ENCODE measurements at regions not wholly inside any gene's neighbourhood (a gene's known extent, or its start where the extent isn't known, plus 50 kb on each side); places are given as distances from the start of the nearest gene placed in this dataset.

DNA sequence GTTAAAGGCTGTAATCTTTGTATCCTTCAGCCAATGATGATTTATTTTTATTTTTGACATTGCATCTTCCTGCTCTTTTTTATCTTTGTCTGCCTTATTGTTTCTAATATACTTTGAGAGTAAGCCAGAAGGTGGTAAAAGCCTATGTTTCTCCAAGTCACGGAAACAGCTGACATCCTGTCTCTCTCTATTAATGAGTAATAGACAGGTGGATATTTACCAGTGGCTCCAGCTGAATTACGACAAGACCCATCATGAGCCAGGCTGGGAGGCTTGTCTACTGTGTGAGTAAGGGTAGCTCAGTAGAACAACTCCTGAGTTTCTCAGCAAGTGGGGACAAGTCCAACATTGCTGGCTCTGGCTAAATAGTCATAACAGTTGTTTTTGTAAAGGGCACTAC, 166.6 kb downstream of the NDFIP2 start:
- Mint-ChIP-seq H3K9me3 (peaks cover 0 to 2% (median 0%) of the 10 kb centered on the region in 8 donors), H3K27me3 (peaks cover 2 to 9% of the 10 kb centered on the region in 2 donors), H3K36me3 (no peaks in the 10 kb centered on the region), H3K4me3 (no peak overlapping the region), H3K27ac (no peak overlapping the region), H3K4me1 (no peaks in the 10 kb centered on the region)
- ChIA-PET POLR2A (ENCODE audit: partially characterized antibody) (no interaction called here), CTCF (ENCODE audit: partially characterized antibody) (no interaction called here)
- no peak for DNase-seq
- Histone ChIP-seq H3K9me3 (ENCODE audit: control insufficient read depth in 1 of 2, low read length in 2 of 2) (no peaks in the 10 kb centered on the region), H3K36me3 (ENCODE audit: insufficient read depth, low read length) (no peaks in the 10 kb centered on the region), H3K4me1 (ENCODE audit: insufficient read depth, low read length) (no peaks in the 10 kb centered on the region), H3K27ac (ENCODE audit: low read depth, low read length) (no peak overlapping the region), H3K4me3 (ENCODE audit: low read length in 2 of 2) (no peak overlapping the region), H3K27me3 (ENCODE audit: insufficient read depth, low read length) (no peaks in the 10 kb centered on the region)
- intact Hi-C loops (cut with micrococcal nuclease): no loop called here

DNA sequence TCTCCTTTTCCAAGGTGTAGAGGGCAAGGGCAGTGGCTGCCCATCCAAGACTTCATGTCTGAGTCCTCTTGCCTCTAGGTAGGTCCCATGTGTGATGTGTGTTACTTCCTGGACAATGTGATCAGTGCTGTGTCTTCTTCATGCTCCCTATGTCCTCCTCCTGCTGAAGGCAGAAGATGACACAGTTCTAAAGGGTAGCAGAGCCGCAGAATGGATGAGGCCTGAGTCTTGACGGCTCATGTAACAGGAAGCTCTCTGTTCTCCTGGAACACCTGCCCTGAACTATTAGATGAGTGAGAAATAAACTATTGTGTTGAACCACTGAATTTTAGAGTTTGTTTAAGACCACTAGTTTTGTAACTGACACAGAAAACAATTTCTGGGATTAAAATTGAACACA, 165.9 kb downstream of the NDFIP2 start:
- H3K27ac ChIP-seq (ENCODE audit: low read depth, low read length): no peak overlapping the region
- intact Hi-C loops (cut with micrococcal nuclease): no loop called here
- Mint-ChIP-seq H3K36me3 (no peaks in the 10 kb centered on the region), H3K27me3 (peaks cover 2 to 9% of the 10 kb centered on the region in 2 donors), H3K9me3 (peaks cover 0 to 2% (median 0%) of the 10 kb centered on the region in 8 donors), H3K27ac (no peak overlapping the region), H3K4me3 (no peak overlapping the region), H3K4me1 (no peaks in the 10 kb centered on the region)
- DNase-seq: no peak
- ChIA-PET POLR2A (ENCODE audit: partially characterized antibody) (no interaction called here), CTCF (ENCODE audit: partially characterized antibody) (no interaction called here)
- H3K9me3 ChIP-seq (ENCODE audit: control insufficient read depth in 1 of 2, low read length in 2 of 2): no peaks in the 10 kb centered on the region
- H3K36me3 ChIP-seq (ENCODE audit: insufficient read depth, low read length): no peaks in the 10 kb centered on the region
- H3K4me3 ChIP-seq (ENCODE audit: low read length in 2 of 2): no peak overlapping the region
- H3K27me3 ChIP-seq (ENCODE audit: insufficient read depth, low read length): no peaks in the 10 kb centered on the region
- no peaks in the 10 kb centered on the region for H3K4me1 ChIP-seq (ENCODE audit: insufficient read depth, low read length)

DNA sequence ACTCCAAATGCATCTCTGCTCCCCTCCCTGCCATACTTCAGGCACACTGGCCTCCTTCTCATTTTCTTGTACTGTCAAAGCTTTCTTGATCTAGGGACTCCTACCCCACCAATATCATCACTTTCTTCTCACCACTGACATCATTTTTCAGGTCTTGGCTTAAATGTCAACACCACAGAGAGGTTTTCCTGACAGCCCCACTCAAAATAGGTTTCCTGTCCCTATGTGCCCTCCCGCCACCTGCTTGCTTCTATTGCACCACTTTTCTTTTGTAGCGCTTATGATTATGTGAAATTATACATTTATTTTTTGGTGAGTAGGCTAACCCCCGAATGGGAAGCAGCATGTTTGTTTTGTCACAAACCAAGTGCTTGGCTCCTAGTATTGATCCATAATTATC, 164.6 kb downstream of the NDFIP2 start:
- H3K9me3 ChIP-seq (ENCODE audit: control insufficient read depth in 1 of 2, low read length in 2 of 2): no peaks in the 10 kb centered on the region
- no peaks in the 10 kb centered on the region for H3K4me1 Mint-ChIP-seq
- DNase-seq: no peak
- H3K27me3 ChIP-seq (ENCODE audit: insufficient read depth, low read length): no peaks in the 10 kb centered on the region
- H3K36me3 Mint-ChIP-seq: no peaks in the 10 kb centered on the region
- H3K27ac Mint-ChIP-seq: no peak overlapping the region
- no peaks in the 10 kb centered on the region for H3K4me1 ChIP-seq (ENCODE audit: insufficient read depth, low read length)
- peaks cover 2 to 5% of the 10 kb centered on the region in 2 donors for H3K27me3 Mint-ChIP-seq
- POLR2A ChIA-PET (ENCODE audit: partially characterized antibody): no interaction called here
- intact Hi-C loops (cut with micrococcal nuclease): no loop called here
- no peak overlapping the region for H3K4me3 Mint-ChIP-seq
- H3K9me3 Mint-ChIP-seq: peaks cover 0 to 4% (median 0%) of the 10 kb centered on the region in 8 donors
- CTCF ChIA-PET (ENCODE audit: partially characterized antibody): no interaction called here
- H3K36me3 ChIP-seq (ENCODE audit: insufficient read depth, low read length): no peaks in the 10 kb centered on the region
- no peak overlapping the region for H3K27ac ChIP-seq (ENCODE audit: low read depth, low read length)
- no peak overlapping the region for H3K4me3 ChIP-seq (ENCODE audit: low read length in 2 of 2)

DNA sequence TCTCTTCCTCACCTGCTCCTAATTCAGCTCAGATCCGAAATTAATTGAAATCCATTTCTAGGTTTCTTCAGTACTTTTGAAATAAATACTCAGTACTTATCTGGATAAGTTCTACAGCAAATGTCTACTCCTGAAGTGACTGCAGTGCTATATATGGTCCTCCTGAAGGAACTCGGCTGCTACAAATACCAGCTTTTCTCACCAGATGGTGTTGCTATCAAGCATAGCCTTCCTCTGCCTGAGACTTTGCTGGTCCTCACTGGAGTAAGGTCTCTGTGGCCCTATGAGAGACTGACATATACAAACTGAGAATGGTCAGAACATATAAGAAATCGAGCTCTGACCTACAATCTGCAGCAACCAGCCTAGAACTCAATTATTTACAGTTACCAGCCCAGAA, 161.6 kb downstream of the NDFIP2 start:
- Mint-ChIP-seq H3K36me3 (no peaks in the 10 kb centered on the region), H3K4me1 (no peaks in the 10 kb centered on the region), H3K27me3 (peaks cover 2 to 7% of the 10 kb centered on the region in 2 donors), H3K27ac (no peak overlapping the region), H3K9me3 (peaks cover 0 to 7% (median 2%) of the 10 kb centered on the region in 8 donors), H3K4me3 (no peak overlapping the region)
- no peaks in the 10 kb centered on the region for H3K36me3 ChIP-seq (ENCODE audit: insufficient read depth, low read length)
- H3K27me3 ChIP-seq (ENCODE audit: insufficient read depth, low read length): no peaks in the 10 kb centered on the region
- intact Hi-C loops (cut with micrococcal nuclease): no loop called here
- H3K27ac ChIP-seq (ENCODE audit: low read depth, low read length): no peak overlapping the region
- DNase-seq: no peak
- POLR2A ChIA-PET (ENCODE audit: partially characterized antibody): no interaction called here
- no peak overlapping the region for H3K4me3 ChIP-seq (ENCODE audit: low read length in 2 of 2)
- H3K9me3 ChIP-seq (ENCODE audit: control insufficient read depth in 1 of 2, low read length in 2 of 2): no peaks in the 10 kb centered on the region
- no peaks in the 10 kb centered on the region for H3K4me1 ChIP-seq (ENCODE audit: insufficient read depth, low read length)
- CTCF ChIA-PET (ENCODE audit: partially characterized antibody): no interaction called here

DNA sequence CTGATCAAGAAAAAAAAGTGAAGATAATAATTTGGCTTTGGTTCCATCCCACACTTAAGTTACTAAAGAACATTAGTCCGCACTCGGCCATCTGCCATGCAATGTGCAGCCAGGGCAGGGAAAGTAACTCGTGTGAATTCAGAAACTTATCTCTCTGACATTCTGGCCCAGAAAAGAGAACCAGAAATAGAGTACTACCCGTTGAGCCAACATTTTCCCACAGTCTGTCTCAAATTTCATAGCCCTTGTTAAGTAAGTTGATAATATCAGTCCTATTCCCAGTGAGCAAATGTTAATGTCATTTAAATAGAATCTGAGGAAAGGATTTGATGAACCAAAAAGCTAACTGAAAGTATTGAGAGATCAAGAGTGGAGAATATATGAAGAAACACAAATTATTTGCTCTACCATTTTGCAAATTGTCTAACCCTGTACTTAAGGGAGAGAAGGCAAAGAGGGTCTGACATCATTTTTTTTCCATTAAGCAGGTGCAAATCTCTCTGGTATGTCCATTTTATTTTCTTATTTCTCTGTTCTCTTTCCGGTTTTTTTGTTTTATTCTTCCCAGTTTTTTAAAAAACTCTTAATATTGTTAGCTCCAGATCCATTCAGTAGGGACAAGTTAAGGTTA, 156.3 kb downstream of the NDFIP2 start:
- DNase-seq: no peak
- ChIA-PET CTCF (ENCODE audit: partially characterized antibody) (no interaction called here), POLR2A (ENCODE audit: partially characterized antibody) (no interaction called here)
- Histone ChIP-seq H3K27me3 (ENCODE audit: insufficient read depth, low read length) (no peaks in the 10 kb centered on the region), H3K27ac (ENCODE audit: low read depth, low read length) (no peak overlapping the region), H3K9me3 (ENCODE audit: control insufficient read depth in 1 of 2, low read length in 2 of 2) (no peaks in the 10 kb centered on the region), H3K4me3 (ENCODE audit: low read length in 2 of 2) (no peak overlapping the region), H3K4me1 (ENCODE audit: insufficient read depth, low read length) (no peaks in the 10 kb centered on the region), H3K36me3 (ENCODE audit: insufficient read depth, low read length) (no peaks in the 10 kb centered on the region)
- Mint-ChIP-seq H3K27ac (no peak overlapping the region), H3K4me3 (no peak overlapping the region), H3K4me1 (no peaks in the 10 kb centered on the region), H3K27me3 (peaks cover 0 to 2% of the 10 kb centered on the region in 2 donors), H3K9me3 (peaks cover 0 to 8% (median under 1%) of the 10 kb centered on the region in 8 donors), H3K36me3 (no peaks in the 10 kb centered on the region)
- intact Hi-C loops (cut with micrococcal nuclease): no loop called here

DNA sequence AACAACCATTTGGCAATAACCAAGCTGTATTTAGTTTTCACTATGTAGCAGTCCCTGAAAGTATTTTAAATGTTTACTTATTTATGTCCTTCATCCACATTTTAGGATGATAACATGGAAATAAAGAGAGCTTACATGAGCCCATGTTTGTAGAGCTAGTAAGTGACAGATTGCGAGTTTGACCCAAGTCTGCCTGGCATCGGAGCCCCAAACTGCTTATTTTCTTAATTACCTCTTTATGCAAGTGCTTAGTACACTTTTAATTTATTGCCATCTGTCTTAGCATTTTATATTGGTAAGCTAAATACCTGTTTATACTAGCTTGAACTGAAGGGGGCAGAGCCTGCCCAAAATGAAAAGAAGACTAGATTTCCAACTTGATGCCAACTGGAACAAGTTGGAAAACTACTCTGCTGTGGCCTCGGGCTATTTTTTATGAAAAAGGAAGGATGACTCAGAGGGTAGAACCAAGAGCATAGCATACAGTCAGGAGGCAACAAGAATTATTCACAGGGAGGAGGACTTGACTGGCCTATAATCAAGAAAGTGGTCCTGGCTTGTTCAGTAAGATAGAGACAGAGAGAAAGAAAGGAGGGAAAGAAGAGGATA, 150.2 kb downstream of the NDFIP2 start:
- intact Hi-C loops (cut with micrococcal nuclease): no loop called here
- Histone ChIP-seq H3K4me3 (ENCODE audit: low read length in 2 of 2) (no peak overlapping the region), H3K27ac (ENCODE audit: low read depth, low read length) (no peak overlapping the region), H3K27me3 (ENCODE audit: insufficient read depth, low read length) (no peaks in the 10 kb centered on the region), H3K4me1 (ENCODE audit: insufficient read depth, low read length) (no peaks in the 10 kb centered on the region), H3K9me3 (ENCODE audit: control insufficient read depth in 1 of 2, low read length in 2 of 2) (no peaks in the 10 kb centered on the region), H3K36me3 (ENCODE audit: insufficient read depth, low read length) (no peaks in the 10 kb centered on the region)
- Mint-ChIP-seq H3K4me1 (no peaks in the 10 kb centered on the region), H3K4me3 (no peak overlapping the region), H3K9me3 (peaks cover 0 to 5% (median 0%) of the 10 kb centered on the region in 8 donors), H3K36me3 (no peaks in the 10 kb centered on the region), H3K27me3 (no peaks in the 10 kb centered on the region), H3K27ac (no peak overlapping the region)
- ChIA-PET POLR2A (ENCODE audit: partially characterized antibody) (no interaction called here), CTCF (ENCODE audit: partially characterized antibody) (no interaction called here)
- DNase-seq: no peak

DNA sequence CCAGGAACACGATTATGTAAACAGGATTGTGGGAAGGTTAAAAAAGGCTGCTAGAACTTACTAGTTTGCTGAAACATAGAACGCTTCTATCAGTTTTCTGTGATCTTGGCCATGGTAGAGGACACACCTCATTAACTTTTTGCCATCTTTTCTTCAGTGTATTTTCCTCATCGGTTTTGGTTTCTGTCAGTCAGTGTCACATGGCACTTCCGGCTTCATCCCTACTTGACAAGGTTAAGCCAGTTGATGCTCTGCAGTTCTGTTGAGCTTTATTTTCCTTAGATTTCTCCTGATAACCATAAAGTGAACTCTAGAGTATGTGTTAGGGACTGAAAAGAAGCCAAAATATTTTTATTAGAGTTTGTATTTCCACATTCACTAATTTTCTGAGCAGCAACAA, 147.5 kb downstream of the NDFIP2 start:
- CTCF ChIA-PET (ENCODE audit: partially characterized antibody): no interaction called here
- H3K4me1 Mint-ChIP-seq: no peaks in the 10 kb centered on the region
- Histone ChIP-seq H3K9me3 (ENCODE audit: control insufficient read depth in 1 of 2, low read length in 2 of 2) (no peaks in the 10 kb centered on the region), H3K27me3 (ENCODE audit: insufficient read depth, low read length) (no peaks in the 10 kb centered on the region), H3K27ac (ENCODE audit: low read depth, low read length) (no peak overlapping the region), H3K4me1 (ENCODE audit: insufficient read depth, low read length) (no peaks in the 10 kb centered on the region), H3K36me3 (ENCODE audit: insufficient read depth, low read length) (no peaks in the 10 kb centered on the region), H3K4me3 (ENCODE audit: low read length in 2 of 2) (no peak overlapping the region)
- no peaks in the 10 kb centered on the region for H3K27me3 Mint-ChIP-seq
- H3K27ac Mint-ChIP-seq: no peak overlapping the region
- no peak overlapping the region for H3K4me3 Mint-ChIP-seq
- no peak for DNase-seq
- intact Hi-C loops (cut with micrococcal nuclease): no loop called here
- peaks cover 0 to 5% (median 0%) of the 10 kb centered on the region in 8 donors for H3K9me3 Mint-ChIP-seq
- H3K36me3 Mint-ChIP-seq: no peaks in the 10 kb centered on the region
- POLR2A ChIA-PET (ENCODE audit: partially characterized antibody): no interaction called here

All from CD4-positive, alpha-beta memory T cell (primary cell).